C4-2B (cell line): ENCODE measurements at regions not wholly inside any gene's neighbourhood (a gene's known extent, or its start where the extent isn't known, plus 50 kb on each side); places are given as distances from the start of the nearest gene placed in this dataset.

ENCODE experiments used
- H3K27ac ChIP-seq: fragments of 450-650 bp; 2 replicates; pipeline ENCODE4 v1.5.1; 2017
- ZFX ChIP-seq: fragments of 450-650 bp; IDR thresholded peaks from 2 replicates; pipeline ENCODE4 v1.6.1; 2017
- TF ChIP-seq, protein P1 (sequence below): fragments of 450-650 bp; conservative IDR thresholded peaks from 2 replicates; pipeline ENCODE4 v1.5.1; 2017; ENCODE audit warnings: mild to moderate bottlenecking

GRCh38 chr3:145892869-145893268, 268.1 kb downstream of the PLOD2 start:
- no peak for TF ChIP-seq ZFX
- TF ChIP-seq, protein P1, sequence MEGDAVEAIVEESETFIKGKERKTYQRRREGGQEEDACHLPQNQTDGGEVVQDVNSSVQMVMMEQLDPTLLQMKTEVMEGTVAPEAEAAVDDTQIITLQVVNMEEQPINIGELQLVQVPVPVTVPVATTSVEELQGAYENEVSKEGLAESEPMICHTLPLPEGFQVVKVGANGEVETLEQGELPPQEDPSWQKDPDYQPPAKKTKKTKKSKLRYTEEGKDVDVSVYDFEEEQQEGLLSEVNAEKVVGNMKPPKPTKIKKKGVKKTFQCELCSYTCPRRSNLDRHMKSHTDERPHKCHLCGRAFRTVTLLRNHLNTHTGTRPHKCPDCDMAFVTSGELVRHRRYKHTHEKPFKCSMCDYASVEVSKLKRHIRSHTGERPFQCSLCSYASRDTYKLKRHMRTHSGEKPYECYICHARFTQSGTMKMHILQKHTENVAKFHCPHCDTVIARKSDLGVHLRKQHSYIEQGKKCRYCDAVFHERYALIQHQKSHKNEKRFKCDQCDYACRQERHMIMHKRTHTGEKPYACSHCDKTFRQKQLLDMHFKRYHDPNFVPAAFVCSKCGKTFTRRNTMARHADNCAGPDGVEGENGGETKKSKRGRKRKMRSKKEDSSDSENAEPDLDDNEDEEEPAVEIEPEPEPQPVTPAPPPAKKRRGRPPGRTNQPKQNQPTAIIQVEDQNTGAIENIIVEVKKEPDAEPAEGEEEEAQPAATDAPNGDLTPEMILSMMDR, result no peak
- no peak overlapping the region for H3K27ac ChIP-seq

GRCh38 chr3:145893331-145893730, 267.7 kb downstream of the PLOD2 start:
- H3K27ac ChIP-seq, result no peak overlapping the region
- TF ChIP-seq, protein P1, result no peak
- TF ChIP-seq ZFX, result no peak

- TF ChIP-seq, protein P1, result no peak
- no peak for TF ChIP-seq ZFX
- no peak overlapping the region for H3K27ac ChIP-seq
Measured at GRCh38 chr3:145898487-145898886, 262.5 kb downstream of the PLOD2 start.

DNA sequence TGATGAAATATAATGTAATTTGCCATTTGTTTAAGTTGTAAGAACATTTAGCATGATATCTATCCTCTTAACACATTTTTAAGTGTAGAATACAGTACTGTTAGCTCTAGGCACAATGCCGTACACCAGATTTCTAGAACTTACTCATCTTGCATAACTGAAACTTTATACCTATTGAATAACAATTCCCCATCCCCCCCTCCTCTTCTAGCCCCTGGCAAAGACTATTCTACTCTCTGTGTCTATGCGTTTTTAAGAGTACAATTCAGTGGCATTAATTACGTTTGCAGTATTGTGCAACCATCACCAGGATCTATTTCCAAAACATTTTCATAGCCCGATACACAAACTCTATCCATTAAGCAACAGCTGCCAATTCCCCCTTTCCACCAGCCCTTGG, 261.7 kb downstream of the PLOD2 start:
- H3K27ac ChIP-seq, result no peak overlapping the region

DNA sequence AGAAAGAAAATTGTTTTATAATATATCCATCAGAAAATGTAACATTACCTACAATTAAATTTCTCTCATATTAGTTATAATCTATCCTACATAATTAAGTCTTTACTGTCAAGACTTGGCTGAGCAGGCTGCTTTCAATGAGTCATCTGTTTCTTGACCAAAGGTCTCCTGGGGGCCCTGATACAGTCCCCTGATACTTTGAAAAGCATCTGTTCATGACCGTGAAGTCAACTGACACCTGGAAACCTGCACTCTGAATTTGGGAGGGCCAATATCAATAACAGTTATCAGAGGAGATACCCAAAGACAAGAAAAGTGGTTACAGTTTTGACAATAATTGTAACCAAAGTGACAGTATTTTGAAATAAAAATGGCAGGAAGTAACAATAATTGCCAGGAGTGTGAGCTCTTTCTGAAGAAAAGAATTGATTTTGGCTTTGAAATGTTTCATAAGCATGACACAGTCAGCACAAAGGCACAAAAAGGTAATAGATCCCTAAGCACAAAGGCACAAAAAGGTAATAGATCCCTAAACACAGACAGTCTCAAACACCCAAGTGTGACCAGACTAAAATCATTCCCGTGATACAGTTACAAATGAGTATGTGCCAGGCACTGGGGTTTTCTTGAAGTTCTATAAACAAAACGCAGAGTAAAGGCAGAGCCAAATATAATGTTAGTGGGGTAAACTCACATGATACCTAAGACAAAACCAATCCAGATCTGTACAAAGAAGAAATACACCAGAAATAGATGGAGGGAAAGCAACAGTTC, 260.7 kb downstream of the PLOD2 start:
- TF ChIP-seq, protein P1, result no peak
- TF ChIP-seq ZFX, result no peak
- H3K27ac ChIP-seq, result no peak overlapping the region

More for the DNA sequence above, 261.7 kb downstream of the PLOD2 start:
- TF ChIP-seq, protein P1, result no peak
- TF ChIP-seq ZFX, result no peak

GRCh38 chr3:145902166-145902565, 258.8 kb downstream of the PLOD2 start:
- no peak overlapping the region for H3K27ac ChIP-seq
- TF ChIP-seq, protein P1, result no peak
- no peak for TF ChIP-seq ZFX

DNA sequence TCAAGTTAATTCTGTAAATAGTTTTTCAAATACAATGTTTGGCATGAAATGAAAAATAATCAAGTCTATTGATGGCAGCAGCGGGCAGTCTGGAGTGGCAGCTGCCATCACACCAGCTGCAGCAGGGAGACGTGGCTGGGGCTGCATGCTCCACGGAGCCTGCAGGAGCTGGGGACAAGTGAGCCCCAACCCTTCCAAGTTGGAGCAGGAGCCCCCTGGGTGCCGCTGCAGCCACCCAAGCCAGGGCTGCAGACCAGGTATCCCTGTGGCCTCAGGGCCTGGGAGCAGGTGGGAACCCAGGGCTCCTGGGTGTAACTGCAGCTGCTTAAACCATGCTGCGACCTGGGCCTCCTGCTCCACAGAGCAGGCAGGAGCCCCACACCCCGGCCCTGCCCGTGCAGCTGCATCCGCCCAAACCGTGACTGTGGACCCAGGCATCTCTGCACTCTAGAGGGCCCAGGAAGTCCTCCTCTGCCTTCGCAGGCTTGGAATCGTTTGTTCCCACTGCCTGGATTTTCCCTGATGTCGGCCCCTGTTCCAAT, 257.4 kb downstream of the PLOD2 start:
- no peak overlapping the region for H3K27ac ChIP-seq
- TF ChIP-seq, protein P1, result no peak
- no peak for TF ChIP-seq ZFX
